Frontal cortex (tissue), 3 donors: ENCODE measurements at regions not wholly inside any gene's neighbourhood (a gene's known extent, or its start where the extent isn't known, plus 50 kb on each side); places are given as distances from the start of the nearest gene placed in this dataset.
"Not testable (repeated sequence)": the region's sequence is repeated elsewhere in the genome, so short reads cannot be mapped to it uniquely, and the experiment has no call there.

Experiments
- DNase-seq, 2 donors: peaks; one replicate each; pipeline ENCODE4 v3.0.0; 2012; ENCODE audit warnings: low spot score in 2 of 2
- FAIRE-seq: peaks from 2 replicates; lab custom pipeline; 2012; peaks lifted over from hg19 to GRCh38; lab: Jason Lieb, UNC
- donor health status: control.
- donor health status: control.
- donor health status: control.

DNA sequence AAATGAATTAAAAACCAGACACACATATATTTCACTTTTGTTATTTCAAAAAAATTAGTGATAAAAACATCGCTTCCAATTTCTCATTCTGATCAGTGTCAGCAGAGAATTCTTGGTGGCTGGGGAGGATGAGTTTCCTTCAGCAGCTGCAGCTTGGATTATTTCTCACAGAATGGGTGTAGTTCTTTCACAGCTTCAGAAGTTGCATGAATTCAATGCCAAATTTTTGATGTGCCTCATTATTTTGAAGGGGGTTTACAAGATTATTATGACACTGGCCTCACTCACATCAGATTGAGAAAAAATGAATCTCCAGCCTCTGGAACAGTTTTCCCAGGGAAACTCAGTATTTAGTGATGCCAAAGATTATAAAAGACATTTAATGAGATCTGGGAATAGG is 184.9 kb upstream of the WDFY3 start:
- FAIRE-seq (no peak), DNase-seq (no peak)

DNA sequence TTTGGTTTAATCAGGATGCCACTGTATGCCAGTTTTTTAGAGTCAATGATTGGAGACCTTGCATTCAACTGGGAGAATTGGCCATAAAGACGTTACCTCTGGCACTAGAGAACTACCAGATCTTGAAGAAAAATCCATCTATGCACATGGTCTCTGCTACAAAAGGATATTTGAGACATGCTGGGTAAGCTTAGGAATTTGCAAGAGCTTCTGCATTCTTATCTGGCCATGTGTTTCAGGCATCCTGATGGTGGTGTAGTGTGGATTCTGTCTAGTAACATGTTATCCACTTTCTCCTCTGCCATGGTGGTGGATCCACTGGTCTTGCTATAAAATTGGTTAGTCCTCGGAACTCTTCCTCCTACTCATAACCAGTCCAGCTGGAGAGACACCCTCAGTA is 185.3 kb upstream of the WDFY3 start:
- no peak for FAIRE-seq

DNA sequence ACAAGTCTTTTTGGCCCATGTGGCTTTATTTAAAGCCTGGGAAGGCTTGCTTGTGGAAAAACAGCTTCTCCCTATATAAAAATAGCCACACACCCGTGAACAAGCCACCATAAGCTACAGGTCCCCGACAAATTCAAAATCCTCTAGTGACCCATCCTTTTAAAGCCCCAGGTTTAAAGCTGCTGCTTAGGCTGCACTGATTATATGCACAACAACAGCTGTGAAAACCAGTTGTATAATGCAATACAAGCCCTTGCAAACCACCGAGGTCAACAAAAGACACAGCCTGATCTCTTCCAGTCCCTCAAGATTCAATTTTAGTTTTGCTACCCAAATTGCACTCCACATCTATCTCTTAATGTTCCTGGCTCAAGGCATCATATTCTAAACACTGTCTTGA is 186.0 kb upstream of the WDFY3 start:
- FAIRE-seq, result no peak
- DNase-seq, result no peak

More for the DNA sequence above, 185.3 kb upstream of the WDFY3 start:
- DNase-seq, result no peak

DNA sequence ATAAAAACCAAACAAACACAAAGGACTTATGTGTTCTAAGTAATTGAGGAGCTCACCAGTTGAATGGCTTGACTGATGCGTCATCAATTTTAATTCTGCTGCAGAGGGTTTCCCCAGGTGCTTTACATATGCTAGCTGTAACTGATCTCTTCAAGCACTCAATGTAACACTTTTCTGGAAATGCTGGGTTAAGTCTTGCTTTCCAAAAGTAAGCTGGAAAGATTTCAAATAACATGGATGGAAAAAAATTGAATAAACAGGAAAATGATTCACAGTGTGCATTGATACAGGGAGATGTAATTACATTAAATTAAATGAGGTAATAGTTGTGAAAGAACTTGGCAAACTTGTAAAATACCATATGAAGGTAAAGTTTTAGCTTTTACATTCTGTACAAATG is 186.7 kb upstream of the WDFY3 start:
- FAIRE-seq, result no peak

DNA sequence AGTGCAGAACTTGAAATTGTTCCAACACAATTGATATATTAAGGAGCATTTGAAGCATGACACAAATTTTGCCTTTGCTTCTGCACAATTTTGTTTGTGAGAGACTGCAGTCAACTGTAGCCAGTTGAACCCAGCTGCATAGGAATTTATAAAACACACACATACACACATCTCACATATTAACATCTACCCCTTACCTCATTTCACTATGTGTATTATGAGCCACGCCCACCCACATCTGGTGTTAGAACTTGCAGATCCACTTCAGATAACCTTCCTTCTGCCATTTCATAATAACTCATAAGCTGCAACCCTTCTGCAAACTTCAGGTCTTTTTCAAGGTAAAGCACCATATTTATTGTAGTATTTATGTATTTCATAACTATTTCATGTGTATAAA is 188.1 kb upstream of the WDFY3 start:
- FAIRE-seq, result no peak
- no peak for DNase-seq

More for the DNA sequence above, 186.7 kb upstream of the WDFY3 start:
- DNase-seq, result no peak

DNA sequence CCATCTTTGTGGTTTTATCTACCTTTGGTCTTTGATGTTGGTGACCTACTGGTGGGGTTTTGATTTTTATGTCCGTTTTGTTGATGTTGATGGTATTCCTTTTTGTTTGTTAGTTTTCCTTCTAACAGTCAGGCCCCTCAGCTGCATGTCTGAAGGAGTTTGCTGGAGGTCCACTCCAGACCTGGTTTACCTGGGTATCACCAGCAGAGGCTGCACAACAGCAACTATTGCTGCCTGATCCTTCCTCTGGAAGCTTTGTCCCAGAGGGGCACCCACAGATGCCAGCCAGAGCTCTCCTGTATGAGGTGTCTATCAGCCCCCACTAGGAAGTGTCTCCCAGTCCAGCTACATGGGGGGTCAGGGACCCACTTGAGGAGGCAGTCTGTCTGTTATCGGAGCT is 199.3 kb upstream of the WDFY3 start:
- FAIRE-seq (no peak), DNase-seq (no peak)

DNA sequence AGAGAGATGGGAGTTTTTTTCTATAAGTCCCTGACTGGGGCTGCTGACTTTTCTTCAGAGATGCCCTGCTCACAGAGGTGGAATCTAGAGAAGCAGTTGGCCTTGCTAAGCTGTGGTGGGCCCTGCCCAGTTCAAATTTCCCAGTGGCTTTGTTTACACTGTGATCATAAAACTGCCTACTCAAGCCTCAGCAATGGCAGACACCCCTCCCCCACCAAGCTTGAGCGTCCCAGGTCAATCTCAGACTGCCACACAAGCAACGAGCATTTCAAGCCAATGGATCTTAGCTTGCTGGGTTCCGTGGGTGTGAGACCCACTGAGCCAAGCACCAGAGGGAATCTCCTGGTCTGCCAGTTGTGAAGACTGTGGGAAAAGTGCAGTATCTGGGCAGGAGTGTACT is 199.8 kb upstream of the WDFY3 start:
- FAIRE-seq (no peak), DNase-seq (no peak)

DNA sequence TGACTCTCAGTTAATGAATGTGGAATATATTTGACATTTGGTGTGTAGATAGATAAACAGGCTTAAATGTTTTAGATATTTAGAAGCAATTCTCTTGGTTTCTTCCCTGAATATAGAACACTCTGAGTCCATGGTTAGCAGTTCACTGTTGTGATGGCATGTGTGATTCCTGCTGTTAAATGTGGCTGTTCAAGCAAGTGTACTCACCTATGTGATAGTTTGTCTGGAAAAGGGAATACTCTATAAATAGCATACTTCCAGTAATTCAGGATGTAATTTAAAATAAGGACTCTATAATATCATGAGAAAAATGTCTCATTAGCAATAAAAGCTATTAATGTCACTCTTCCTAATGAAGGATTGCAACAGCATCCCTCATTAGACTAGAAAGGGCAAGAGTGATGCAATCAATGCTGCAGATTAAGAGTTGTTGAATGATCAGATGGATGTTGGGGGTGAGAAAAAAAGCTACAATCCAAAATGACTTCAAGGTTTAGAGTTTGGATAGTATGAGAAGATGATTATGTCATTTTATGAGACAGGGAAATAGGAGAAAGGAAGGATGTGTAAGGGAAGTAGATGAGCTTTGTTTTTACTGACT is 201.8 kb upstream of the WDFY3 start:
- DNase-seq (no peak), FAIRE-seq (no peak)

DNA sequence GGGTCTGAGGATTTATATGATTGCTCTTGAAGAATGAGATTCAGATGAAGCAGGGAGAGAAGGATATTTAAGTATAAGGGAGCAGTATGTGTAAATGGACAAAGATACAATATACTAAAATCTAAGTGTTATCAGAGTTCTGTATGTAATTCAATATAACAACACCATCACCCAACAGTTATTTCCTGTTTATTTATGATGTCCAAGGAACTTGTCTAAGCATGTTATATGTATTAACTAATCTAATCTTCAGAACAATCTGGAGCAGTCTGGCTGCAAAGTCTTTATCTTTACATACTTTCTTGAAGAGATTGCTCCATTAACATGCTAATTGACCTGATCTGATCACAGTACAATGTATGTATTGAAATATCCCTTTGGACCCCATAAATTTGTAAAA is 203.8 kb upstream of the WDFY3 start:
- FAIRE-seq (no peak), DNase-seq (no peak)

DNA sequence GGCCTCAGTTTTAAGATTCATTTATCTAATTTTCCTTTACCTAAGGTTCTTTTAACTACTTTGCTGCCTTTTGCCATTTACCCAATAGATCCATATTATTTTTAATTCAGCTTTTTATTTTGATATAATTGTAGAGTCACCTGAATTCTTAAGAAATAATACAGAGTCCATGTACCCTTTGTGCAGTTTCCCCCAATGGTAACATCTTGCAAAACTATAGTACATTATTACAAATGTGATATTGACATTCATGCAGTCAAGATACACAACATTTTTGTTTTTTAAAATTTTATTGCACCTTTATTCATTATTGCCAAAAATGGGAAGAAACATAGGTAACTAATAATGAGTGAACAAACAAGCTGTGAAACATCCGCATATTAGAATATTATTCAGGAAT is 208.7 kb upstream of the WDFY3 start:
- DNase-seq (no peak), FAIRE-seq (no peak)

DNA sequence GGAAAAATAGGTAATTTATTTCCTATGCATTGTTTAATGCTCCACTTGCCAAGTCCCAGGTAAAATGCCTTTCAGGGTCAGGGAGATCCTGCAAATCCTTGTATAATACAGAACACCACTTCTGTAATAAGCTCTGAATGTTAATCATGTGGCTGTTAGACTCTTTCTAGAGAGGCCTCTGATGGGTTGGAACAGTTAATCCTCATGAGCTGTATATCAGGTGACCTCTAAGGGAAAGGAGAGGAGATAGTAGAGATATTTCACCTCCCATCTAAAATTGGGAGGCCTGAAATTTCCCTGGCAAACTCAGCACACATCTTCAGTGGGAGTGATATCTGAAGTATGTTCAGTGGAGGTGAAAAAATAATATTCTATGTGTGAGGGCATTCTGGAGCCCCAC is 210.6 kb upstream of the WDFY3 start:
- no peak for DNase-seq
- no peak for FAIRE-seq

DNA sequence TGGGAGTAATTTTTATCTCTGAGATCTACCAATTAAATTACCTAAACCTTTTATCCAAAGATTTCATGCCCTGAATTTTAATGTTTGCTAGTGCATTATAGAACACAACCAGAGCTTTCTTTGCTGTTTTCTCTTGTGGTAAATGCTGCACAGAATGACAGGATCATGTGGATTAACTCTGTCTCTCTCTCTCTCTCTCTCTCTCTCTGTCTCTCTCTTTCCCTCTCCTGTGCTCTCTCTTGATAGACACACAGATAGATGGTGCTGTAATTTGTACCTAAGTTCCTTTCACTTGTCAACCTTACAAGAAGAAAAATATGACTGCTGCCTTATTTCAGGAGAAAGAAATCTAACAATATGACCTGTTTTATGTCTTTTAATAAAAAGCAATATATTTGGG is 211.2 kb upstream of the WDFY3 start:
- no peak for FAIRE-seq

DNA sequence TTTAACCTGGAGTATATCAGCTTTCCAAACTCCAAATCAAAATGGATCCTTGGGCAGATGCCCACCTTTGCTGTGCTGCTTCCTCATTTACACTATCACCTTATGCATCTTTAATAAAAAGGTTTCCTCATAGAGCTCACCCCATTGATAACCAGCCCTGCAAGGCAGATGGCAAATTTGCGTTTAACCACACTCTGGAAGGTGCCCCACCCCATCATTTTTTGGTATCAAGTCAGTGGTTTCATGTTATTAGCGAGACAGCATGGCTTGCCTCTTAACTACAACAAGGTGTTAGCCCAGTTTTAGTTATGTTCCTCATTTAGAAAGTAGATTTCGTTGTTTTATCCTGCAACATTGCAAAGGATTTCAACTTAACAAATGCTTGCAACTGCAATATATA is 214.0 kb upstream of the WDFY3 start:
- DNase-seq (no peak), FAIRE-seq (no peak)

More for the DNA sequence above, 211.2 kb upstream of the WDFY3 start:
- no peak for DNase-seq

DNA sequence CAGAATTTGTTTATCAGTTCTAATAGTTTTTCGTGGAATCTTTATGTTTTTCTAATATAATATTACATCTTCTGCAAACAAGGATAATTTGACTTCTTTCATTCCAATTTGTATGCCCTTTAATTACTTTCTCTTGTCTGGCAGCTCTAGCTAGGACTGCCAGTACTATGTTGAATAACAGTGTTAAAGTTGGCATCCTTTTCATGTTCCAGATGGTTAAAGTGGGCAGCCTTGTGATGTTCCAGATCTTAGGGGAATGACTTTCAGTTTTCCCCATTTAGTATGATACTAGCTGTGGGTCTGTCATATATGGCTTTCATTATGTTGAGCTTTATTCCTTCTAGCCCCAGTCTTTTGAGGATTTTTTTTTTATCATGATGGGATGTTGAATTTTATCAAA is 220.6 kb upstream of the WDFY3 start:
- FAIRE-seq, result no peak
- no peak for DNase-seq

DNA sequence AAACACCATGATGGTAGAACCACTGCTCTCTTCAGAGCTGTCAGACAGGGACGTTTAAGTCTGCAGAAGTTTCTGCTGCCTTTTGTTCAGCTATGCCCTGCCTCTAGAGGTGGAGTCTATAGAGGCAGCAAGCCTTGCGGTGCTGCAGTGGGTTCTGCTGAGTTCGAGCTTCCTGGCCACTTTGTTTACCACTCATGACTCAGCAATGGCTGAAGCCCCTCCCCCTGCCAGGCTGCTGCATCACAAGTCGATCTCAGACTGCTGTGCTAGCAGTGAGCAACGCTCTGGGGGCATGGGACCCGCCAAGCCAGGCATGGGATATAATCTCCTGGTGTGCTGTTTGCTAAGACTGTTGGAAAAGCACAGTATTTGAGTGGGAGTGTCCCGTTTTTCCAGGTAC is 229.5 kb upstream of the WDFY3 start:
- DNase-seq, FAIRE-seq: not testable (repeated sequence)

DNA sequence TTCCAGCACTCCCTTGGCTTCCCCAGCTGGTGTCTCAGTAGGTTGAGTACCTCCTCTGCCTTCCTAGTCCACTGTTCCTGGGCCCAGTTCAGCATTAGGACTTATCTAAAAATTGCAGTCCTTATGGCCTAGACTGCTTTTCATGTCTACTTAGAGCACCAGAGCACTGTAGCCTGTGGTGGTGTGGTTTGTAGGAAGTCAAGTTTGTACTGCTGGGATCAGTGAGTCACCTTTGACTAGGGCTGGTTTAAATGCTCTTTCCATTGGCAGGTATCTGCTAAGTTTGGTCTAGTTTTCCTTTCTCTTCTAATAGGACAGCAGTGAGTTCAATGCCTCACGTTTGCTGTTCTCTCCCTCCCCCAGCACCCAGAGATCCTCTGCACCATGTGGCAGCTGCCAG is 233.6 kb upstream of the WDFY3 start:
- DNase-seq (no peak), FAIRE-seq (no peak)

DNA sequence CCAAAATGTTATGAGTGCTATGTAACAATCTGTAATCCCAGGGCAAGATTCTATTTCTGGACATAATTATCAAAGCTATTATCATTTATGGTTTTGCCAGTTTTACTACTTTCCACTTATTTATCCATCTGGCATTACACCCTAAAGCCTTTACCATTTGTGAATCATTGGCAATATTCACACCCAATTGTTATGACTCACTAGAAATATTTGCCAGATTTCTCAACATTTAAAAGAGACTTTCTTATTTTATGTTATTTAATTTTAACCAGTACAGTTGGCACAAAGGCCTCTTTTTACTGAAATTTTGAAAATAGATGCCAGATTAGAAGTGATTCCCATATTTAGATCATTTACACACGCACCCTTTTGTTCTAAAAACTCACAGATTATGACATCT is 242.7 kb upstream of the WDFY3 start:
- FAIRE-seq (no peak), DNase-seq (no peak)

DNA sequence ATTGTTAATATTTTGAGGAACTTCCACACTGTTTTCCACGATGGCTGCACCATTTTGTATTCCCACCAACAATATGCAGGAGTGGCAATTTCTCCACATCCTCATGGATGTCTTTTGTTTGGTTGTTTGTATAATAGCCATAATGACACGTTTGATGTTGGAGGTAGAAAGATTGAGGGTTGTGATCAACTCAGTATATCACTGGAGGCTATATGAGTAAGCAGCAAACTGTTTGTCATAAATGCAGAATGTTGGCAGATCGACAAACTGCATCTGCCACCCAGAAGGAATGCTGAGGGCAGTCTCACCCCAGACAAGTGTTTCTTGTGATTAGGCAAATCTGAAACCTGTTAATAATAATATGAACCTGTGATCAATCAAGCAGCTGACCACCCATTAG is 243.9 kb upstream of the WDFY3 start:
- DNase-seq (no peak), FAIRE-seq (no peak)

DNA sequence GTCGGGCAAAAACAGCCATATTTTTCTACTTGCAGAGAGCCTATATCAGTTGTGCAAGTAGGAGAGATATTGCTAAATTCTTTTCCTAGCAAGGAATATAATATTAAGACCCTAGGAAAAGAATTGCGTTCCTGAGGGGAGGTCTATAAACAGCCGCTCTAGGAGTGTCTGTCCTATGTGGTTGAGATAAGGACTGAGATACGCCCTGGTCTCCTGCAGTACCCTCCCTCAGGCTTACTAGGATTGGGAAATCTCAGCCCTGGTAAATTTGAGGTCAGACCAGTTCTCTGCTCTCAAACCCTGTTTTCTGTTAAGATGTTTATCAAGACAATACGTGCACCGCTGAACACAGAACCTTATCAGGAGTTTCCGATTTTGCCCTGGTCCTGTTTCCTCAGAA is 250.1 kb upstream of the WDFY3 start:
- FAIRE-seq, DNase-seq: not testable (repeated sequence)

DNA sequence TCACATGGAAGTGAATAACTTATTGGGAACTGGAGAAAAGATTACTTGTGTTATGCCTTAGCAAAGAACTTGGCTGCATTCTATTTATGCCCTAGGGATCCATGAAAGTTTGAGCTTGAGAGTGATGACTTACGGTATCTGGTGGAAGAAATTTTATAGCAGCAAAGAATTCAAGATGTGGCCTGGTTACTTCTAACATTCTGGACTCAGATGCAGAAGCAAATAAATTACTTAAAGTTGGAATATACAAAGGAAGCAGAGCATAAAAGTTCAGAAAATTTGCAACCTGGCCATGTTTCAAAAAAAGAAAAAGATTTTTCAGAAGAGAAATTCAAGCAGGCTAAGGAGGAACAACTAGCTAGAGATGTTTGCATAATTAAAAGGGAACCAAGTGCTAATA is 252.3 kb upstream of the WDFY3 start:
- no peak for DNase-seq
- no peak for FAIRE-seq

DNA sequence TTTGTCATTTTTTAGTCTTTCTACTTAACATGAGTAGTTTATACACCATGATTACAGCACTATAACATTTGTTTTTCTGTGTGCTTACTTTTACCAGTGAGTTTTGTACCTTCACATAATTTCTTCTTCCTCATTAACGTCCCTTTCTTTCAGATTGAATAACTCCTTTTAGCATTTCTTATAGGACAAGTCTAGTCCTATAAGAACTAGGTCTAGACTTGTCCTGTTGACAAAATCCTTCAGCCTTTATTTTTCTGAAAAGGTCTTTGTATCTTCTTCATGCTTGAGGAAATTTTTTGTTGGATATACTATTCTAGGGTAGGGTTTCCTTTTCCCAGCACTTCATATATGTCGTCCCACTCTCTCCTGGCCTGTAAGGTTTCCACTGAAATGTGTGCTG is 253.3 kb upstream of the ARHGAP24 start:
- no peak for DNase-seq
- FAIRE-seq, result no peak

DNA sequence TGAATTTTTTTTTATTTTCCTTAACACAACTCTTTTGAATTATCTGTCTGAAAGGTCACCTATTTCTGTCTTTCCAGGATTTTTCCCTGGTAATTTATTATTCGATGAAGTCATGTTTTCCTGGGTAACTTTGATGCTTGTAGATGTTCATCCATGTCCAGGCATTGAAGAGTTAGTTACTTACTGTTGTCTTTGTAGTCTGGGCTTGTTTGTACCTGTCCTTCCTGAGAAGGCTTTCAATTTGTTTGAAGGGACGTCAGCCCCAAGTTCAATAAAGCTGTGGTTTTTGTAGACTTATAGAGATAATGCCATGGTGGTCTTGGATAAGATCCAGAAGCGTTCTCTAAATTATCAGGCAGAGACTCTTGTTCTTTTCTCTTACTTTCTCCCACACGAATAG is 252.4 kb upstream of the ARHGAP24 start:
- FAIRE-seq (no peak), DNase-seq (no peak)

DNA sequence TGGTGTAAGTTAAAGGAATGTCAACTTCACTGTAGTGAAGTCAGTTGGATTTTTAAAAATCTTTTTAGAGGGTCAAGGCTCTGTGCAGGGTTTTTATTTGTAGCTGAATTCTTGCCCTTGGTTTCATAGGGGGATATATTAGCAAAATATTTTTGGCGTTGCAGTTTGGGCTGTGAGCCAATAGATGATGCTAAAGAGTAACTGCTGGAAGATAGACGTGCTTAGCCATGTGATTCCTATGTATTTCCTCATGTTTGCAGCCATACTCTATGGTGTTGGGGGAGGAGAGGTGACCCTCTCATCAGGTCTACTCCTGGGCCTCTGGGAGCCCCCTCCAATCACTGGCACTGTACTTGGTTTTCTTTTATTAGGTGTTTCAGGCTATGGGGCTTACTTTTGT is 246.7 kb upstream of the ARHGAP24 start:
- FAIRE-seq (no peak), DNase-seq (no peak)
